ENCODE measurements at regions not wholly inside any gene's neighbourhood (a gene's known extent, or its start where the extent isn't known, plus 50 kb on each side); places are given as distances from the start of the nearest gene placed in this dataset.
"Not testable (repeated sequence)": the region's sequence is repeated elsewhere in the genome, so short reads cannot be mapped to it uniquely, and the experiment has no call there.

DNA sequence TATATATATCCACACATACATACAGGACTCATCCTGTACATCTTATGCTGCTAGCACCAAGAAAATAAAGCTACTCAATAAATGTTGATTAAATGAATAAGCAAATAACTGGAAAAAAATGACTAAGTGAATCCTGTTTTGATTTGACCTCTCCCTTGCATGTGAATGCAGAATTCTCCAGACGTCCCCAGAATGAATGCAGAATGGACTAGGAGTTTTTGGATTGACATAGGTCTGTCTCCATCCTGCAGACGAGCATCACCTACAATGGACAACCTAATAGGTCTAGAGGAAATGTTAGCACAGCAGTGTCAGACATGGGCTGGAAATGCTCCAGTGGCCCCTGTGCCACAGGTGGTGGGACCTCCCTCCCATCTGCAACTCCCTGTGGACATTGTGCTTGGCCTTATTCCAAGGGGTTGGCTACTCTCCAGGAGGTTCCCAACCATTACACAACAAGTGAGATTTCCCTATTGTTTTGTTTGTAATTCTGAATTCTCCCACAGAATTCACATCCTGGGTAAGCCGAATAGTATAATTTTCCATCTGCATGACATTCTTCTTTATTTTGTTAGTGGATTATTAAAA lies 337.3 kb upstream of the NBPF12 start:
- H3K4me3 Mint-ChIP-seq (ENCODE audit: unreplicated experiment); H3K27me3 Mint-ChIP-seq (ENCODE audit: low read depth); H3K4me1 Mint-ChIP-seq (ENCODE audit: low read depth); H3K27ac Mint-ChIP-seq (ENCODE audit: unreplicated experiment); H3K36me3 Mint-ChIP-seq (ENCODE audit: low read depth); DNase-seq (ENCODE audit: low spot score); H3K9me3 Mint-ChIP-seq (ENCODE audit: low read depth): not testable (repeated sequence)

DNA sequence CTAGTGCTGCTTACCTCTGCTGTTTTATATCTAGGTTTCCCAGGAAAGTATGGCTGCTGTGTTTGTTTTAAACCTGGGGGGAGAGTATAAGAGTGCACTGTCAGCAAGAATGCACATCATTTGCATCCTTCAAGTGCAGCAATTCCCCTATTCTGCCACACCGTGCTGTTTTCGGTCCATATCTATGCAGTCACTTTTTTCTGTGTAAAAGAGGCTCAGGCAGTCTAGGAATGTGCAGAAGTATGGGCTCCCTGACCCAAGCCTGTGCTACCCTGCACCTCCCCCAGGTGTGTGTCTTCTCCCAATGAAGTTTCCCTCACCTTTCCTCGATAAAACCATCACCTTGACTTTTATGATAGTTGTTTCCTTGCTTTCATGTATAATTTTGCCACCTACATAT lies 338.2 kb upstream of the NBPF12 start:
- not testable (repeated sequence) for DNase-seq (ENCODE audit: low spot score); H3K9me3 Mint-ChIP-seq (ENCODE audit: low read depth); H3K4me1 Mint-ChIP-seq (ENCODE audit: low read depth); H3K27me3 Mint-ChIP-seq (ENCODE audit: low read depth); H3K27ac Mint-ChIP-seq (ENCODE audit: unreplicated experiment); H3K4me3 Mint-ChIP-seq (ENCODE audit: unreplicated experiment); H3K36me3 Mint-ChIP-seq (ENCODE audit: low read depth)

DNA sequence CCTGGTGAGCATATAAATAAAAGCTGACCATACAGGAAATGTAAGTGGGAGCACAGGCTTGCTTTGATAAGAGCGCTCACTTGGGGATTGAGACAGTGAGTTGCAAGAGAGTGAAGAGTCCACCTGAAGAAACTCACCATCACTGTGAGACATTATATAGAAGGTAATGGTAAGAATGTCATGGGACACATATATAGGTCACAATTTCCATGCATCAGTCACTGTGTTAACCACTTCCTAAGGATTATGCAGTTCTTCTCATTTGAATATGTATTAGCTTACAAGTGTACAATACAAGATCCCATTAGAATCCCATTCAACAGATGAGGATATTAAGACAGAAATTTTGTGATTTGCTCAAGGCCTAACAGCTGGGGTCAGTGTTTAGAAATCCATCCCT lies 352.4 kb upstream of the NOTCH2NLA start:
- not testable (repeated sequence) for H3K4me1 Mint-ChIP-seq (ENCODE audit: low read depth); H3K9me3 Mint-ChIP-seq (ENCODE audit: low read depth); H3K36me3 Mint-ChIP-seq (ENCODE audit: low read depth); H3K27me3 Mint-ChIP-seq (ENCODE audit: low read depth); DNase-seq (ENCODE audit: low spot score); H3K4me3 Mint-ChIP-seq (ENCODE audit: unreplicated experiment); H3K27ac Mint-ChIP-seq (ENCODE audit: unreplicated experiment)

DNA sequence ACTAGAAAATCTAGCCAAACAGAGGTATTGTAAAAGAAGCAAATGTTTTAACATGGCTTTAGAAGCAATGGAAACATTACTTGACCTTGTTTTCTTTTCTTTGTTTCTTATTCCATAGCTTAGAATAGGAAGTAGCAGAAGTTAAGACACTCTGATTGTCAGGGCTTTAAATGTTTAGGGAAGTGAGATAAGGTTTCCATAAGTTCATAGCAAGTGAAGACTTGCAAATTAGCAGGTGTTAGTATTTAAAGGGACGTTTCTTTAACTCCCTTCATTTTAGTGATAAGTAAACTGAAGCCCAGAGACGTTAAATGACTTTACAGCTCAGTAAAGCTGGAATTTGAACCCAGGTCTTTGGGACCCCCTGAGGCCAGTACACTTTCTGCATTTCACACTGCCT lies 338.7 kb upstream of the NOTCH2NLA start:
- not testable (repeated sequence) for H3K4me3 Mint-ChIP-seq (ENCODE audit: unreplicated experiment); H3K9me3 Mint-ChIP-seq (ENCODE audit: low read depth); H3K27me3 Mint-ChIP-seq (ENCODE audit: low read depth); H3K4me1 Mint-ChIP-seq (ENCODE audit: low read depth); H3K27ac Mint-ChIP-seq (ENCODE audit: unreplicated experiment); H3K36me3 Mint-ChIP-seq (ENCODE audit: low read depth); DNase-seq (ENCODE audit: low spot score)

DNA sequence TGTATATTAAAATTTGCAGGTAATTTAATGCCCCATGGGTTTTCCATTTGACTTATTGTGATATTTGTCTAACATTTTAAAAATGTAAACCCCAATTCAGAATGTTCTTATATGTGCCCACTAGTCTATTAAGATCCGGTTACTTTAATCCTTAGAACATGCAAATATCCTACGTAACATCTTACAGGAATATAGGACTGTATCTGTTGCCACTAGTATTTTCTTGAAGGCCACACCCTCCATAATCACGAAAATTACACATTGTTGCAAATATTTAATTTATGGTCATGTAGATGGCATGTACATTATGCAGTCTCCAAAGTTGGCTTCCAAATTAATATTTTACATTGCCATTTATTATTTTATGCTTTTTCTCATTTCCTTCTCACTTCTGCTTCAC lies 329.2 kb upstream of the NOTCH2NLA start:
- not testable (repeated sequence) for H3K9me3 Mint-ChIP-seq (ENCODE audit: low read depth); H3K27me3 Mint-ChIP-seq (ENCODE audit: low read depth); H3K4me1 Mint-ChIP-seq (ENCODE audit: low read depth); H3K36me3 Mint-ChIP-seq (ENCODE audit: low read depth); H3K27ac Mint-ChIP-seq (ENCODE audit: unreplicated experiment); H3K4me3 Mint-ChIP-seq (ENCODE audit: unreplicated experiment); DNase-seq (ENCODE audit: low spot score)

DNA sequence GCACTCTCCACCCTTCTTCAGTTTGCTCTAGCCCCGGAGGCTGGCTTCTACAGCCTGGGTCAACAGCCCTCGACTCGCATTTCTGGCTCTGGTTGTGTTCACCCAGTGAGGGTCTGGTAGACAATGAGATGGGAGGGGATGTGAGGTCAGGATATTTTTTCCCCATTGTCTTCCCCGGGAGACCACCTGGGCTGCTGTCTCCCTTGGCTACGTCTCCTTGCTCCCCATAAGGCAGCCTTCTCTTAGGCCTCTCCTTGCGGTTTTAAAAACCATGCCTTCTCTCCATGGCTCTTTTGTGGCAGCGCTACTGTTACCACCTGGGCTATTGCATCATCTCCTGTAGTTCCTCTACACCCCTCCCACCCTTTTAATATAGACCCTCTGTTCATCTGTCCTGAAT lies 327.6 kb upstream of the NOTCH2NLA start:
- not testable (repeated sequence) for H3K4me1 Mint-ChIP-seq (ENCODE audit: low read depth); H3K27me3 Mint-ChIP-seq (ENCODE audit: low read depth); DNase-seq (ENCODE audit: low spot score); H3K9me3 Mint-ChIP-seq (ENCODE audit: low read depth); H3K4me3 Mint-ChIP-seq (ENCODE audit: unreplicated experiment); H3K36me3 Mint-ChIP-seq (ENCODE audit: low read depth); H3K27ac Mint-ChIP-seq (ENCODE audit: unreplicated experiment)

DNA sequence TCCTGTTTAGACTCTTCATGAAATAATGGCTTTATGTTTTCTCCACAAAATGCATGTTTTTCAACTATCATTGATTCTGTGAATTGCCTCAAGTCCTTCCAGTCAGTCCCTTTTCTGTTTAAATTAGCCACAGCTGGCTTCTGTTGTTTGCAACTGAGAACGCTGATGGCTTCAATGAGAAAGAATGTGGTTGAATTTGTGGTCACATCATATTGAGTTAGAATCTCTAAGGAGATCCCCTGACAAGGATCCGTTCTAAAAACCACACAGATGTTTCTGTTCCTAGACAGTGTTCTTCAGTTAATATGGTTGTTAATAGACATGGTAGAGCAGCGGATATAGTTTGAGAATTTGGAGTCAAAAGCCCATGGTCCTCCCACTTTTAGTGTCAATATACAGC lies 323.6 kb upstream of the NOTCH2NLA start:
- not testable (repeated sequence) for H3K4me1 Mint-ChIP-seq (ENCODE audit: low read depth); H3K27ac Mint-ChIP-seq (ENCODE audit: unreplicated experiment)

DNA sequence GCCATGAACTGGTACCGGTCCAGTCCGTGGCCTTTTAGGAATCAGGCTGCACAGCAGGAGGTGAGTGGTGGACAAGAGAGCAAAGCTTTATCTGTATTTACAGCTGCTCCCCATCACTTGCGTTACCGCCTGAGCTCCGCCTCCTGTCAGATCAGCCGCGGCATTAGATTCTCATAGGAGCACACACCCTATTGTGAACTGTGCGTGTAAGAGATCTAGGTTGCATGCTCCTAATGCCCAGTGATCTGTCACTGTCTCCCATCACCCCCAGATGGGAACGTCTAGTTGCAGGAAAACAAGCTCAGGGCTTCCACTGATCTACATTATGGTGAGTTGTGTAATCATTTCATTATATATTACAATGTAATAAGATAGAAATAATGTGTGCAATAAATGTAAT lies 319.9 kb upstream of the NOTCH2NLA start:
- not testable (repeated sequence) for H3K36me3 Mint-ChIP-seq (ENCODE audit: low read depth); H3K27ac Mint-ChIP-seq (ENCODE audit: unreplicated experiment); H3K9me3 Mint-ChIP-seq (ENCODE audit: low read depth); H3K4me3 Mint-ChIP-seq (ENCODE audit: unreplicated experiment); H3K27me3 Mint-ChIP-seq (ENCODE audit: low read depth); DNase-seq (ENCODE audit: low spot score); H3K4me1 Mint-ChIP-seq (ENCODE audit: low read depth)

More for the DNA sequence above, 323.6 kb upstream of the NOTCH2NLA start:
- H3K36me3 Mint-ChIP-seq (ENCODE audit: low read depth); H3K27me3 Mint-ChIP-seq (ENCODE audit: low read depth); DNase-seq (ENCODE audit: low spot score); H3K4me3 Mint-ChIP-seq (ENCODE audit: unreplicated experiment); H3K9me3 Mint-ChIP-seq (ENCODE audit: low read depth): not testable (repeated sequence)

DNA sequence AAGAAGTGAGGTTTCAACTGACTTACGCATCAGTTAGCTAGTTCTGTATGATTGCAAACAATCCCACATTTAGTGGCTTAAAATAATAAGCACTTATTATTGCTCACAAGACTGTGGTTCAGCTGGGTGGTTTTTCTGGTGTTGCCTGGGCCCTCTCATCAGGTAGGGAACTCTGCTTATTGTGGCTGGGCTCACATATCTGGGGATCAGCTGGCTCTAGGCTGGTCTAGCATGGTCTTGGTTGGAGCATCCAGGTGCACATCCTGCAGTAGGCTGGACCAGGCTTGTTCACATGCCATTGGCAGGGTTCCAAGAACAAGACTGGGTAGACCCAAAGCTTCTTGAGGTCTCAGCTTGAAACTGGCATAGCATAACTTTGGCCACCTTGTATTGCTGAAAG lies 317.4 kb upstream of the NOTCH2NLA start:
- H3K4me1 Mint-ChIP-seq (ENCODE audit: low read depth); H3K27me3 Mint-ChIP-seq (ENCODE audit: low read depth); H3K4me3 Mint-ChIP-seq (ENCODE audit: unreplicated experiment); H3K9me3 Mint-ChIP-seq (ENCODE audit: low read depth); DNase-seq (ENCODE audit: low spot score); H3K36me3 Mint-ChIP-seq (ENCODE audit: low read depth); H3K27ac Mint-ChIP-seq (ENCODE audit: unreplicated experiment): not testable (repeated sequence)

DNA sequence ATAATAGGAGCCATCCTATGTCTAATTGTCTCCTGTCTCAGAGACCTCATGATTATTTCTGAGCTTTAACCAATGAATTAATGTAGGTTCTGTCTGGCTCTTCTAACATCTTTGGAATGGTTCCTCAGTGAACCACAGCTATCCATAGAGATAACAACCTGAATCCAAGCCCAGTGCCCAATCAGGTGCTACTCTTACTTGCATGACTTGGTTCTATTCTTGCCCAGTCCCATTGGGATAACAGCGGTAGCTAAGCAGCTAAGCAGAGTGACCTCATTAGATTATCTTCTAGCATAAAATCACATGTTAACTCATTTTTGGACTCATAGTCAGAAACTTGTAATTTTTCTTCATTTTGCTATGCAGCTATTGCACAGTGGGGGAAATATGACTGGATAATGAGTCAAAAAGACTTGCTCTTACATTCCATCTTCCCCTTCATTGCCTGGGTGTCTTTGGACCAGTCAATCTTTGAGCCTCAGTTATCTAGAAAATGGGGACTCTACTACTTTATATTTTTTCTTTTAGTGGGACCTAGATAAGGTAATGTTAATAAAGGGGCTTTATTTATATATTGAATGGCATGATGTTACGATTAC lies 309.1 kb upstream of the NOTCH2NLA start:
- H3K4me1 Mint-ChIP-seq (ENCODE audit: low read depth); H3K27ac Mint-ChIP-seq (ENCODE audit: unreplicated experiment); H3K36me3 Mint-ChIP-seq (ENCODE audit: low read depth); H3K9me3 Mint-ChIP-seq (ENCODE audit: low read depth); DNase-seq (ENCODE audit: low spot score); H3K27me3 Mint-ChIP-seq (ENCODE audit: low read depth); H3K4me3 Mint-ChIP-seq (ENCODE audit: unreplicated experiment): not testable (repeated sequence)

DNA sequence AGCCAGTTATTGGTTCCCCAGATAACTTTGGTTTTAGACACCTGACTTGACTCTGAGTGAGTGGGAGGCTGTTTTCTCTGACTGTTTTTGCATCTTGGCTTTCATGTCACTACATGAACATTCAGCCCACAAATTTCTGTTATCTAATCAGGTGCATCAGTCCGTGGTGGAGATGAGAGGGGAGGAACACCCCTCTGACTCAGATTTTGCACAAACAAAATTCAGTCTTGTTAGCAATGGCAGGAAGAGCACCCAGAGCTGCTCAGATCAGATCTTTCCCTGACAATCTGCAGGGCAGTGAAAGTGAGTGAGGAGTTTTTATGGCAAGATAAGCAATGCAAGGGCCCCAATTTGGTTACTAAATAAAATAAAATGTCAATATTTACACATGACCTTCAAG lies 307.2 kb upstream of the NOTCH2NLA start:
- H3K36me3 Mint-ChIP-seq (ENCODE audit: low read depth); H3K9me3 Mint-ChIP-seq (ENCODE audit: low read depth); H3K4me1 Mint-ChIP-seq (ENCODE audit: low read depth); DNase-seq (ENCODE audit: low spot score); H3K27ac Mint-ChIP-seq (ENCODE audit: unreplicated experiment); H3K4me3 Mint-ChIP-seq (ENCODE audit: unreplicated experiment); H3K27me3 Mint-ChIP-seq (ENCODE audit: low read depth): not testable (repeated sequence)

DNA sequence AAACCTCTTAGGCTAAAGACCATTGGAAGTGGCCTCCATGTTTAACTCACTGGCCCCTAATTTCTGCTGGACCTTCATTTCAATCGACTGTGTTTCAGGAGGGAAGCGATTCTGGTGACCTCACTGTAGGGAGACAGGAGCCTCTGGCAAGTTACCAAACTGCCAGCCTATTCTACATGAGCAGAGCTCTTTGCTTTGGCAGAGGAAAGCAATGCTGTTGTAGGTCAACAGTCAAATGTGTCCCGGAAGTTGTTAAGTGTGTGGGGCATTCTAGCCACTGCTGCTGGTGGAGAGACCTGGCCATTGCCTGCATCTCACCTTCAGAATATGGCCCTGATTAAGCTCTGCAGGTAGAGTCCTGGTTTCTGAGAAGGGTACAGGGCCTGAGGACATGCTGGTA lies 306.8 kb upstream of the NOTCH2NLA start:
- H3K9me3 Mint-ChIP-seq (ENCODE audit: low read depth); DNase-seq (ENCODE audit: low spot score); H3K27ac Mint-ChIP-seq (ENCODE audit: unreplicated experiment); H3K4me3 Mint-ChIP-seq (ENCODE audit: unreplicated experiment); H3K36me3 Mint-ChIP-seq (ENCODE audit: low read depth); H3K27me3 Mint-ChIP-seq (ENCODE audit: low read depth); H3K4me1 Mint-ChIP-seq (ENCODE audit: low read depth): not testable (repeated sequence)

DNA sequence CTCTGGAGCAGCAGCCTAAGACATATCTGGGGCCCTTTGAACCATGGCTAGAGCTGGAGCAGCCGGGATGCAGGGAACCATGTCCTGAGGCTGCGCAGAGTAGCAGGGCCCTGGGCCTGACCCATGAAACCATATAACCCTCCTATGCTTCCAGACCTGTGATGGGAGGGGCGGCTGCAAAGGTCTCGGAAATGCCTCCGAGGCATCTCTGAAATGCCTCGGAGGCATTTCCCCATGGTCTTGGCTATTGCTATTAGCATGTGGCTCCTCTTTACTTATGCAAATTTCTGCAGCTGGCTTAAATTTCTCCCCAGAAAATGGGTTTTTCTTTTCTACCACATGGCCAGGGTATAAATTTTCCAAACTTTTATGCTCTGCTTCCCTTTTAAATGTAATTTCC lies 302.1 kb upstream of the NOTCH2NLA start:
- DNase-seq (ENCODE audit: low spot score); H3K4me1 Mint-ChIP-seq (ENCODE audit: low read depth); H3K4me3 Mint-ChIP-seq (ENCODE audit: unreplicated experiment); H3K27ac Mint-ChIP-seq (ENCODE audit: unreplicated experiment); H3K36me3 Mint-ChIP-seq (ENCODE audit: low read depth); H3K27me3 Mint-ChIP-seq (ENCODE audit: low read depth); H3K9me3 Mint-ChIP-seq (ENCODE audit: low read depth): not testable (repeated sequence)
